ENCODE measurements at regions not wholly inside any gene's neighbourhood (a gene's known extent, or its start where the extent isn't known, plus 50 kb on each side); places are given as distances from the start of the nearest gene placed in this dataset.

DNA sequence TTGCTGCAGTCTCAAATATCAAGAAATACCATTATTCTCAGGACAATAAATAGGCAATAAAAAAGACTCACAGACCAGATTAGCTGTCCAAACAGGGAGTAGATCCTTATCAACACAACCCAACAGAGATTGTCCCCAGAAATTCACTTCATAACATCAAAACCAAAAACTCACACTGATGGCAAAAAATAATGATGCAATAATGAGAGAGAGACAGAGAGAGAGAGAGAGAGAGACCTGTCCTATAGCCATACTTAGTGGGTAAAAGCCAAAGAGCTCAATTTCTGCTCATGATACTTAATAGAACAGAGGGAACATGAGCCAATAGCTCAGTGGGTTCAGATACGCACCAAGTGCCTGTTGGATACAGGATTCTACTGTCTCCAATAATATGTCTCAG lies 244.5 kb downstream of the FAM72C start (continued):
- no peak for TF ChIP-seq MXI1 (IDR thresholded peaks at IDR 0.05; ENCODE audit: low read depth, low read length)
- no peak for TF ChIP-seq TCF12 (IDR thresholded peaks at IDR 0.05)

DNA sequence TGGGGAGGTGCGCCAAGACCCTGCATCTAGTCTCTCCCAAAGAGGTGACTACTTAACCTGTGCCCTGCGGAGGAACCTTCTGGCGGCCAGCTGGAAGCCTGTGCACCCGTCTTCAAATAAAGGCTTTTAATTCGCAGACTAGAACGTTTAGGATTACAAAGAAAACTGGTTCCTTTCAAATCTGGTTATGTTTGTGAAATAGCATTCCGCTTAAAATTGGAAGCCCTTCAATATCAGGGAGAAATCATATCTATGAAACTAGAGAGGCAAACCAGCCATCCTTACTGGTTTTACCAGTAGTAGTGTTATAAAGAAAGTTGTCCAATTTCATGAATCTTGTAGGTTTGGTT lies 250.8 kb downstream of the FAM72C start:
- Histone ChIP-seq H3K4me2 (peak overlapping the region; percentile 55), H3K36me3 (replicated peaks in 1 of 2; ENCODE audit: control insufficient read depth in 1 of 2, insufficient read depth in 2 of 2, low read length in 1 of 2) (no peaks in the 10 kb centered on the region), H3K27ac (ENCODE audit: low read depth in 2 of 2, low read length in 1 of 2) (no peak overlapping the region), H3K27me3 (ENCODE audit: insufficient read depth) (peaks cover 51% of the 10 kb centered on the region; the same call in 1 of the 2 replicates), H3K4me1 (ENCODE audit: control insufficient read depth in 1 of 2, insufficient read depth in 2 of 2, low read depth in 1 of 2, low read length in 1 of 2) (no peaks in the 10 kb centered on the region; a peak in 1 of 4 replicates), H3K79me2 (ENCODE audit: insufficient read depth) (no peaks in the 10 kb centered on the region), H3K9me3 (no peaks in the 10 kb centered on the region), H3K4me3 (ENCODE audit: low read depth in 2 of 2, low read length in 1 of 2) (peak overlapping the region in 1 of 2 experiments; percentile 29; a peak in 1 of 4 replicates), H3K9ac (no peak overlapping the region), H3F3A (replicated peaks; ENCODE audit: insufficient read depth) (no peaks in the 10 kb centered on the region), H4K20me1 (ENCODE audit: insufficient read depth) (no peaks in the 10 kb centered on the region), H3K9me2 (no peaks in the 10 kb centered on the region), H2AFZ (ENCODE audit: low read depth) (peak overlapping the region; percentile 59; the same call in 1 of the 2 replicates)
- no peak for DNase-seq
- TF ChIP-seq RCOR1 (IDR thresholded peaks at IDR 0.05; ENCODE audit: low read length): no peak
- TF ChIP-seq RFX5 (IDR thresholded peaks at IDR 0.05; ENCODE audit: low read length): no peak
- ChIA-PET CTCF (no interaction called here), POLR2A (no interaction called here)
- WGBS (ENCODE audit: low lambda C conversion rate): 7% methylated on average over 7 of the region's 7 CpGs

DNA sequence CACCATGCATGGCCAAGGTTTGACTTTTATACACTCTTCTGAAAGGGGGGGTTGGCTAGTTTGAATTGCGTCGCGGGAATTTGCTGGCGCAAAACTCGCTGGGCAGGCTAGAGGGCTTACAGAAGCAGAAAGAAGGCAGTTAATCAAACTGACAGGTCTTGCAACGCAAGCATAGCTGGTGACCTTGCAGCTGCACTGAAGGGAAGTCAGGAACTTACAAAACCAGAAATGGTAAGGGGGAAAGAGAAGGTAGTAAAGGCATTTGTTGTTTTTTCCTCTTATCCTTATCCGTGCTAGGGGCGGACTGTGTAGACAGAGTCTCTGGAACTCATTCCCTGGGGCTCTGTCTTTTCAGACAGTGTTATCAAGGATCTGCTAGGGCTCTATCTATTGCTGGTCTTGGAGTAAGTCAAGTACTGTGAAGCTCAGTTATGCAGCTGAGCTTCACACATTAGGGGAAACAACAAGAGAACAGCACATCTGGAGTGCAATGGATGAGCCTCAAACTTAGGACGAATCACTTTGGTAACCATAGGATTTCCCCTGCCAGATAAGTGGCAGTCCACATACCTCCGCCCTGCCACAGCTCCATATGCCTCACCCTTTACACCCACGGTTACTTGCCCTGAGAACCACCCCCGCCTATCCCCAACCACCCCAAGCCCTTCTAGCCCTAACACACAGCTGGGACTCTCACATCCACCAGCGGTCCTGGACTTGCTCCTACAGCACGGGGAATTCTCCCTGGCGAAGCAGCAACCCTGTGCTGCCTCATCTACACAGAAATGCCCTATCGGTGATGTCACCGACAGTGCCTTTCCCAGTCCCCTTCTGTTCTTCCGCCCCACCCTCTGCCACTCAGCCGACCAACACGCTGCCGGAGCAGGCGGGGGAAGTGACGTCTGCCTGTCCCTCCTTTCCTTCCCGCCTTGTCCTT lies 251.4 kb downstream of the FAM72C start:
- H3K27me3 ChIP-seq (ENCODE audit: insufficient read depth): peaks cover 51% of the 10 kb centered on the region; the same call in 1 of the 2 replicates
- H3K27ac ChIP-seq (ENCODE audit: low read depth in 2 of 2, low read length in 1 of 2): no peak overlapping the region
- peak overlapping the region; percentile 59; the same call in 1 of the 2 replicates for H2AFZ ChIP-seq (ENCODE audit: low read depth)
- H3K4me3 ChIP-seq (ENCODE audit: low read depth in 2 of 2, low read length in 1 of 2): peak overlapping the region in 1 of 2 experiments; percentile 29; a peak in 1 of 4 replicates
- WGBS (ENCODE audit: low lambda C conversion rate): 6% methylated on average over 24 of the region's 24 CpGs
- no peaks in the 10 kb centered on the region for H3K9me3 ChIP-seq
- H3K4me2 ChIP-seq: peak overlapping the region; percentile 55
- no peak overlapping the region for H3K9ac ChIP-seq
- H3F3A ChIP-seq (replicated peaks; ENCODE audit: insufficient read depth): no peaks in the 10 kb centered on the region
- no peaks in the 10 kb centered on the region for H4K20me1 ChIP-seq (ENCODE audit: insufficient read depth)
- ChIA-PET POLR2A (no interaction called here), CTCF (no interaction called here)
- no peak for DNase-seq
- H3K36me3 ChIP-seq (replicated peaks in 1 of 2; ENCODE audit: control insufficient read depth in 1 of 2, insufficient read depth in 2 of 2, low read length in 1 of 2): no peaks in the 10 kb centered on the region
- no peaks in the 10 kb centered on the region; a peak in 1 of 4 replicates for H3K4me1 ChIP-seq (ENCODE audit: control insufficient read depth in 1 of 2, insufficient read depth in 2 of 2, low read depth in 1 of 2, low read length in 1 of 2)
- no peaks in the 10 kb centered on the region for H3K9me2 ChIP-seq
- H3K79me2 ChIP-seq (ENCODE audit: insufficient read depth): no peaks in the 10 kb centered on the region
- TF ChIP-seq RAD21 (IDR thresholded peaks at IDR 0.05; ENCODE audit: low read length) (no peak), FOXJ3 (CRISPR knock-in tag; IDR thresholded peaks at IDR 0.05) (no peak), MXI1 (IDR thresholded peaks at IDR 0.05; ENCODE audit: low read depth, low read length) (no peak), CHD2 (IDR thresholded peaks at IDR 0.05; ENCODE audit: low read length, partially characterized antibody) (no peak), POLR2AphosphoS5 (IDR thresholded peaks at IDR 0.05; ENCODE audit: low read depth, low read length) (no peak), EP300 (IDR thresholded peaks at IDR 0.05; ENCODE audit: borderline replicate concordance in 1 of 2, low read depth in 1 of 2, low read length in 1 of 2) (no peak), GATA2 (CRISPR knock-in tag; IDR thresholded peaks at IDR 0.05) (no peak), MEF2A (IDR thresholded peaks at IDR 0.05; ENCODE audit: borderline replicate concordance, low read depth) (no peak), REST (IDR thresholded peaks at IDR 0.05; ENCODE audit: low read depth, low read length) (no peak), NRF1 (IDR thresholded peaks at IDR 0.05; ENCODE audit: low read depth, low read length) (no peak), NFIC (IDR thresholded peaks at IDR 0.05; ENCODE audit: borderline replicate concordance) (no peak), PBX3 (IDR thresholded peaks at IDR 0.05) (peak; percentile 7; the same call in 1 of the 2 replicates)
- TF ChIP-seq, protein P1, sequence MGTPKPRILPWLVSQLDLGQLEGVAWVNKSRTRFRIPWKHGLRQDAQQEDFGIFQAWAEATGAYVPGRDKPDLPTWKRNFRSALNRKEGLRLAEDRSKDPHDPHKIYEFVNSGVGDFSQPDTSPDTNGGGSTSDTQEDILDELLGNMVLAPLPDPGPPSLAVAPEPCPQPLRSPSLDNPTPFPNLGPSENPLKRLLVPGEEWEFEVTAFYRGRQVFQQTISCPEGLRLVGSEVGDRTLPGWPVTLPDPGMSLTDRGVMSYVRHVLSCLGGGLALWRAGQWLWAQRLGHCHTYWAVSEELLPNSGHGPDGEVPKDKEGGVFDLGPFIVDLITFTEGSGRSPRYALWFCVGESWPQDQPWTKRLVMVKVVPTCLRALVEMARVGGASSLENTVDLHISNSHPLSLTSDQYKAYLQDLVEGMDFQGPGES (IDR thresholded peaks at IDR 0.05; ENCODE audit: low read depth, low read length): no peak
- TF ChIP-seq, protein P2, sequence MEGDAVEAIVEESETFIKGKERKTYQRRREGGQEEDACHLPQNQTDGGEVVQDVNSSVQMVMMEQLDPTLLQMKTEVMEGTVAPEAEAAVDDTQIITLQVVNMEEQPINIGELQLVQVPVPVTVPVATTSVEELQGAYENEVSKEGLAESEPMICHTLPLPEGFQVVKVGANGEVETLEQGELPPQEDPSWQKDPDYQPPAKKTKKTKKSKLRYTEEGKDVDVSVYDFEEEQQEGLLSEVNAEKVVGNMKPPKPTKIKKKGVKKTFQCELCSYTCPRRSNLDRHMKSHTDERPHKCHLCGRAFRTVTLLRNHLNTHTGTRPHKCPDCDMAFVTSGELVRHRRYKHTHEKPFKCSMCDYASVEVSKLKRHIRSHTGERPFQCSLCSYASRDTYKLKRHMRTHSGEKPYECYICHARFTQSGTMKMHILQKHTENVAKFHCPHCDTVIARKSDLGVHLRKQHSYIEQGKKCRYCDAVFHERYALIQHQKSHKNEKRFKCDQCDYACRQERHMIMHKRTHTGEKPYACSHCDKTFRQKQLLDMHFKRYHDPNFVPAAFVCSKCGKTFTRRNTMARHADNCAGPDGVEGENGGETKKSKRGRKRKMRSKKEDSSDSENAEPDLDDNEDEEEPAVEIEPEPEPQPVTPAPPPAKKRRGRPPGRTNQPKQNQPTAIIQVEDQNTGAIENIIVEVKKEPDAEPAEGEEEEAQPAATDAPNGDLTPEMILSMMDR (IDR thresholded peaks at IDR 0.05): no peak
